ENCODE measurements at regions not wholly inside any gene's neighbourhood (a gene's known extent, or its start where the extent isn't known, plus 50 kb on each side); places are given as distances from the start of the nearest gene placed in this dataset.

DNA sequence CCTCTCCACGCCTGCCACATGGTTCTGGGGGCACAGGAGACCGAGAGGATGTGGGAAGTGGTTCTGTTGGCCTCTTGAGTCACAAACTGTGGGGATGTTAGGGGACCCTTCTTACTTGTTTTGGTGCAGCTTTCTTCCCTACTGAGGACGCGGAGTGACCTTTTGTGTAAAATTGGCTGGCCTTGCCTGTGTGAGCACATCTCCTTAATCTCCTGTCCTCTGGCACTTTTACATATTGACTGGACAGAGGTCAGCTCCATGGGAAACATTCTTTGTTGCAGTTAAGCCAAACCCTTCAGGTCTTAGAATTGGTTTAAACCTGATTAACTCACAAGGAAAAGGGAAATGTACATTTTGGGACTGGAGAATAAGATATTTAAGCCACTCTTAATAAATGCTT is 51.2 kb upstream of the TENM4 start:
- TF ChIP-seq MTA3 (IDR thresholded peaks at IDR 0.05; ENCODE audit: borderline replicate concordance, low read length) = no peak
- no peak for TF ChIP-seq TCF12 (IDR thresholded peaks at IDR 0.05; ENCODE audit: low read depth, low read length)
- TF ChIP-seq, protein P1, sequence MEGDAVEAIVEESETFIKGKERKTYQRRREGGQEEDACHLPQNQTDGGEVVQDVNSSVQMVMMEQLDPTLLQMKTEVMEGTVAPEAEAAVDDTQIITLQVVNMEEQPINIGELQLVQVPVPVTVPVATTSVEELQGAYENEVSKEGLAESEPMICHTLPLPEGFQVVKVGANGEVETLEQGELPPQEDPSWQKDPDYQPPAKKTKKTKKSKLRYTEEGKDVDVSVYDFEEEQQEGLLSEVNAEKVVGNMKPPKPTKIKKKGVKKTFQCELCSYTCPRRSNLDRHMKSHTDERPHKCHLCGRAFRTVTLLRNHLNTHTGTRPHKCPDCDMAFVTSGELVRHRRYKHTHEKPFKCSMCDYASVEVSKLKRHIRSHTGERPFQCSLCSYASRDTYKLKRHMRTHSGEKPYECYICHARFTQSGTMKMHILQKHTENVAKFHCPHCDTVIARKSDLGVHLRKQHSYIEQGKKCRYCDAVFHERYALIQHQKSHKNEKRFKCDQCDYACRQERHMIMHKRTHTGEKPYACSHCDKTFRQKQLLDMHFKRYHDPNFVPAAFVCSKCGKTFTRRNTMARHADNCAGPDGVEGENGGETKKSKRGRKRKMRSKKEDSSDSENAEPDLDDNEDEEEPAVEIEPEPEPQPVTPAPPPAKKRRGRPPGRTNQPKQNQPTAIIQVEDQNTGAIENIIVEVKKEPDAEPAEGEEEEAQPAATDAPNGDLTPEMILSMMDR (IDR thresholded peaks at IDR 0.05 in 2 of 3, conservative IDR thresholded peaks at IDR 0.05 in 1 of 3; ENCODE audit: control insufficient read depth in 2 of 3, extremely low read depth in 1 of 3, insufficient read depth in 1 of 3, low read depth in 3 of 3, low read length in 3 of 3) = no peak
- no peak for TF ChIP-seq POLR2A (IDR thresholded peaks at IDR 0.05; ENCODE audit: low read depth, low read length)
- no peak for TF ChIP-seq RFX5 (IDR thresholded peaks at IDR 0.05; ENCODE audit: low read depth, low read length)
- TF ChIP-seq NR2C2 (IDR thresholded peaks at IDR 0.05; ENCODE audit: borderline replicate concordance, control insufficient read depth, insufficient read length, low read depth) = no peak
- no peak for TF ChIP-seq ZNF24 (IDR thresholded peaks at IDR 0.05)
- TF ChIP-seq JUND (IDR thresholded peaks at IDR 0.05; ENCODE audit: low read depth, low read length) = no peak
- no peak for TF ChIP-seq HCFC1 (IDR thresholded peaks at IDR 0.05; ENCODE audit: low read length)
